Hepatocyte (in vitro differentiated cells): ENCODE measurements at regions not wholly inside any gene's neighbourhood (a gene's known extent, or its start where the extent isn't known, plus 50 kb on each side); places are given as distances from the start of the nearest gene placed in this dataset.
A peak's percentile ranks its signal among the peaks of the same experiment; 100 is the strongest.
"Not testable (repeated sequence)": the region's sequence is repeated elsewhere in the genome, so short reads cannot be mapped to it uniquely, and the experiment has no call there.

Experiments
- DNase-seq: peaks from one replicate; pipeline ENCODE4 v3.0.0-alpha.2; 2016; ENCODE audit warnings: low spot score
- H2AFZ ChIP-seq: fragments of 200-600 bp; sonication (generic); 2 replicates; pipeline ENCODE4 v1.6.0; 2016; ENCODE audit warnings: antibody characterized with exemption, mild to moderate bottlenecking
- H3K27ac ChIP-seq: fragments of 200-600 bp; sonication (generic); 2 replicates; pipeline ENCODE4 v1.5.1; 2016; ENCODE audit warnings: mild to moderate bottlenecking
- H3K27me3 ChIP-seq: fragments of 200-600 bp; sonication (generic); 2 replicates; pipeline ENCODE4 v1.6.1; 2016
- H3K36me3 ChIP-seq: fragments of 200-600 bp; sonication (generic); replicated peaks from 2 replicates; pipeline ENCODE4 v1.5.1; 2016; ENCODE audit warnings: low read depth; ENCODE audit not compliant: insufficient read depth
- H3K4me1 ChIP-seq: fragments of 200-600 bp; sonication (generic); 2 replicates; pipeline ENCODE4 v1.5.1; 2016; ENCODE audit warnings: mild to moderate bottlenecking, moderate library complexity; ENCODE audit not compliant: insufficient read depth
- H3K4me2 ChIP-seq: fragments of 200-600 bp; sonication (generic); 2 replicates; pipeline ENCODE4 v1.6.0; 2016
- H3K4me3 ChIP-seq: fragments of 200-600 bp; sonication (generic); 2 replicates; pipeline ENCODE4 v1.5.1; 2016; ENCODE audit warnings: mild to moderate bottlenecking
- H3K79me2 ChIP-seq: fragments of 200-600 bp; sonication (generic); 2 replicates; pipeline ENCODE4 v1.6.0; 2017; ENCODE audit warnings: mild to moderate bottlenecking
- H3K9me2 ChIP-seq: fragments of 200-600 bp; sonication (generic); replicated peaks from 2 replicates; pipeline ENCODE4 v1.6.0; 2017; ENCODE audit warnings: mild to moderate bottlenecking; ENCODE audit not compliant: insufficient read depth
- H3K9me3 ChIP-seq: fragments of 200-600 bp; sonication (generic); 2 replicates; pipeline ENCODE4 v1.5.1; 2016; ENCODE audit warnings: low read depth, mild to moderate bottlenecking
- H4K20me1 ChIP-seq: fragments of 200-600 bp; sonication (generic); 2 replicates; pipeline ENCODE4 v1.6.0; 2016; ENCODE audit warnings: mild to moderate bottlenecking; ENCODE audit not compliant: insufficient read depth, poor library complexity, severe bottlenecking
- EZH2 ChIP-seq: fragments of 200-600 bp; sonication (generic); IDR thresholded peaks from 2 replicates; pipeline ENCODE4 v1.6.1; 2016; ENCODE audit warnings: antibody characterized with exemption, mild to moderate bottlenecking, borderline replicate concordance
- EZH2phosphoT487 ChIP-seq: fragments of 200-600 bp; sonication (generic); IDR thresholded peaks from one replicate; pipeline ENCODE4 v1.6.1; 2018; ENCODE audit warnings: antibody characterized with exemption, mild to moderate bottlenecking, low read depth, moderate library complexity; ENCODE audit not compliant: unreplicated experiment, severe bottlenecking
- WGBS: methylation state at CpG from one replicate; pipeline ENCODE4 v1.1.6; 2016; ENCODE audit warnings: low lambda C conversion rate; ENCODE audit errors: missing lambda C conversion rate; 5-methylcytosine and 5-hydroxymethylcytosine counted together
- TF ChIP-seq, protein P1 (sequence below): fragments of 200-600 bp; sonication (generic); IDR thresholded peaks from 2 replicates; pipeline ENCODE4 v1.5.1; 2016; ENCODE audit warnings: antibody characterized with exemption, mild to moderate bottlenecking; ENCODE audit not compliant: poor library complexity

DNA sequence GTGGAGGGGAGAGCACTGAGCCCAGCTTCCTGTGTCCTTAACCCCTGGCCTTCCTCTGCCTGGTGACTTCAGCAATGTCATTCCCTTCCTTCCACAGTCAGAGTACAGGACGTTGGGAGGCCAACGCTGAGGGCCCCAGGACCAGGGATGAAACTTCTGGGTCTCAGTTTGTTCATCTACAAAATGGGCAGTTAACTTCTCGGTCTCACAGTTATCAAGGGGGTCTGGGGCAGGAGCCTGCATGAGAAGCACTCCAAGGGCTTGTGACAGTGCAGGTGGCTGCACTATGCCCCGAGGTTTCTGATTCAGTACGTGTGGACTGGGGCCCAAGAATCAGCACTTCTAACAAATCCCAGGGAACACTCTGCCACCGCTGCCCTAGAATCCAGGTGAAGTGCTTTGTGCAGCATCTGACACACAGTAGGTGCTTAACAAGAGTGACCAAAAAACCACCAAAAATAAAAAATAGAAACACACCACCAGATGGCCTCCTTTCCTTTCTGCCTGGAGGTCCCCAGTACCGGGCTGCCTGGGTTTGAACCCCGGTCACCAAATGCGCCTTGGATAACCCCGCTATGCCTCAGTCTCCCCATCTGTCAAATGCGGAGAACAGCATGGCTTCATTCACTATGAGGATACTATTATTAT is 80.4 kb downstream of the RFLNA start:
- DNase-seq, result no peak
- H3K27ac ChIP-seq, result no peak overlapping the region
- no peak for TF ChIP-seq EZH2phosphoT487
- TF ChIP-seq EZH2, result no peak
- TF ChIP-seq, protein P1, sequence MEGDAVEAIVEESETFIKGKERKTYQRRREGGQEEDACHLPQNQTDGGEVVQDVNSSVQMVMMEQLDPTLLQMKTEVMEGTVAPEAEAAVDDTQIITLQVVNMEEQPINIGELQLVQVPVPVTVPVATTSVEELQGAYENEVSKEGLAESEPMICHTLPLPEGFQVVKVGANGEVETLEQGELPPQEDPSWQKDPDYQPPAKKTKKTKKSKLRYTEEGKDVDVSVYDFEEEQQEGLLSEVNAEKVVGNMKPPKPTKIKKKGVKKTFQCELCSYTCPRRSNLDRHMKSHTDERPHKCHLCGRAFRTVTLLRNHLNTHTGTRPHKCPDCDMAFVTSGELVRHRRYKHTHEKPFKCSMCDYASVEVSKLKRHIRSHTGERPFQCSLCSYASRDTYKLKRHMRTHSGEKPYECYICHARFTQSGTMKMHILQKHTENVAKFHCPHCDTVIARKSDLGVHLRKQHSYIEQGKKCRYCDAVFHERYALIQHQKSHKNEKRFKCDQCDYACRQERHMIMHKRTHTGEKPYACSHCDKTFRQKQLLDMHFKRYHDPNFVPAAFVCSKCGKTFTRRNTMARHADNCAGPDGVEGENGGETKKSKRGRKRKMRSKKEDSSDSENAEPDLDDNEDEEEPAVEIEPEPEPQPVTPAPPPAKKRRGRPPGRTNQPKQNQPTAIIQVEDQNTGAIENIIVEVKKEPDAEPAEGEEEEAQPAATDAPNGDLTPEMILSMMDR, result peak; percentile 7
- H3K79me2 ChIP-seq, result no peaks in the 10 kb centered on the region
- no peaks in the 10 kb centered on the region for H3K36me3 ChIP-seq
- H3K4me1 ChIP-seq, result peaks cover 3% of the 10 kb centered on the region
- no peaks in the 10 kb centered on the region for H3K9me3 ChIP-seq
- H4K20me1 ChIP-seq, result peaks cover 5% of the 10 kb centered on the region
- no peaks in the 10 kb centered on the region for H3K27me3 ChIP-seq
- no peaks in the 10 kb centered on the region for H3K9me2 ChIP-seq
- no peak overlapping the region for H3K4me2 ChIP-seq
- 91% methylated on average over 11 of the region's 11 CpGs for WGBS
- H3K4me3 ChIP-seq, result no peak overlapping the region
- H2AFZ ChIP-seq, result no peak overlapping the region

DNA sequence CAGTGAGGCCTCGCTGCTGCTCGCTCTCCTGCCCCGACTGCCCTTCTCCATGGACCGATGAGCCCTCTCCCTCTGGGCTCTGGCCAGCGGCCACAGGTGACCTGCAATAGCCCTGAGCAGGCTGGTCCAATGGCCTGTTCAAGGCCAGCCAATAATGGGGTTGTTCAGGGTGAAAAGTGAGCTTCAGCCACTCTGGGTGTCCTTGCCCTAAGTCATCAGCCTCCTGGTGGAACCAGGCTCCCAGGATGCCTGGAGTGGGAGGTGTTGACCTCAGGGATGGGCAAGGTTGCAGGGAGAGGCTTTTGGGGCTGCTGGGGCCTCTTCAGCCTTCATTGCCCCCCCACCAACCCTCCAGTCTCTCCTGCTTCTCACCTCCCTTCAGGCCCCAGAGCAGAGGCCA is 79.7 kb downstream of the RFLNA start:
- H3K27ac ChIP-seq, result no peak overlapping the region
- H3K9me3 ChIP-seq, result no peaks in the 10 kb centered on the region
- H2AFZ ChIP-seq, result no peak overlapping the region
- no peak overlapping the region for H3K4me3 ChIP-seq
- TF ChIP-seq, protein P1, result no peak
- TF ChIP-seq EZH2 (no peak), EZH2phosphoT487 (no peak)
- H4K20me1 ChIP-seq, result peaks cover 5% of the 10 kb centered on the region
- WGBS, result 100% methylated on average over 5 of the region's 5 CpGs
- DNase-seq, result no peak
- peaks cover 5% of the 10 kb centered on the region for H3K4me1 ChIP-seq
- H3K4me2 ChIP-seq, result no peak overlapping the region
- no peaks in the 10 kb centered on the region for H3K36me3 ChIP-seq
- no peaks in the 10 kb centered on the region for H3K9me2 ChIP-seq
- H3K27me3 ChIP-seq, result no peaks in the 10 kb centered on the region
- no peaks in the 10 kb centered on the region for H3K79me2 ChIP-seq

DNA sequence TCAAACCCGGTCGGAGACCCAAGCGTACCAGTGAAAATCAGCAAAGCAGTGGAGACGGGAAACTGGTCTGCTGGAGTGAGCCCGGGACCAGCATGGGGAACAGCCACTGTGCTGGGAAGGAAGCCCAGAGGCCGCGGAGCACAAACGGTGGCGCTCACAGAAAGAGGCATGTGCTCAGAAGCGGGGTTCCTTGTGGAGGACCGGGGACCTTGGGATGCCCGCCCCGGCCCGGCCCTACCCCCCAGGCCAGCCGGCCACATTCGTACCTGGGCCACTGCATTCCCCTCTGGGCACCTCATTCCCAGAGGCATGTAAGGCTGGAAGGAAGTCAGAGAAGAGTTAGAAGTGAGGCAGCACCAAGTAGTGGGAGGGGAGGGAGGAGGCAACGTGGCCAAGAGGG is 79.3 kb downstream of the RFLNA start:
- 94% methylated on average over 9 of the region's 17 CpGs for WGBS
- Histone ChIP-seq H3K36me3 (no peaks in the 10 kb centered on the region), H3K9me2 (no peaks in the 10 kb centered on the region), H2AFZ (no peak overlapping the region), H3K27ac (no peak overlapping the region), H3K4me2 (no peak overlapping the region), H3K9me3 (no peaks in the 10 kb centered on the region), H3K27me3 (no peaks in the 10 kb centered on the region), H3K4me3 (no peak overlapping the region), H4K20me1 (peaks cover 6% of the 10 kb centered on the region), H3K4me1 (peaks cover 6% of the 10 kb centered on the region), H3K79me2 (no peaks in the 10 kb centered on the region)
- no peak for DNase-seq
- TF ChIP-seq EZH2phosphoT487 (no peak), EZH2 (no peak)
- TF ChIP-seq, protein P1, result no peak

DNA sequence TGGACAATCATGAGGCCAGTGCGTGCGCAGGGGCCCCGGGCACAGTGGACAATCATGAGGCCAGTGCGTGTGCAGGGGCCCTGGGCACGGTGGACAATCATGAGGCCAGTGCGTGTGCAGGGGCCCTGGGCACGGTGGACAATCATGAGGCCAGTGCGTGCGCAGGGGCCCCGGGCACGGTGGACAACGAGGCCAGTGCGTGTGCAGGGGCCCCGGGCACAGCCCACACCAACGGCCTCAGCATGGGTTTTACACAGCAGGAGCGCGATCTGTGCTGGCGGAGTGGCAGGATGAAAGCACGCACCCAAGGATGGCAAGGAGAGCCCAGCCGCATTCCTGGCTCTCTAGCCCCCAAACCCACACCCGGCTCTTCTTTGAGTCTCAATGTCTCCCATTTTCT is 78.8 kb downstream of the RFLNA start:
- H3K36me3 ChIP-seq, H3K27ac ChIP-seq, DNase-seq, H3K79me2 ChIP-seq, H3K9me2 ChIP-seq, H3K4me1 ChIP-seq, H3K4me2 ChIP-seq, H3K27me3 ChIP-seq, H3K9me3 ChIP-seq, H2AFZ ChIP-seq, H3K4me3 ChIP-seq: not testable (repeated sequence)
- H4K20me1 ChIP-seq, result peaks cover 10% of the 10 kb centered on the region
- WGBS, result 98% methylated on average over 11 of the region's 21 CpGs
